Lung (tissue), 11 donors: ENCODE measurements at regions not wholly inside any gene's neighbourhood (a gene's known extent, or its start where the extent isn't known, plus 50 kb on each side); places are given as distances from the start of the nearest gene placed in this dataset.
"Not testable (repeated sequence)": the region's sequence is repeated elsewhere in the genome, so short reads cannot be mapped to it uniquely, and the experiment has no call there.

Source experiments
- ATAC-seq: fragments of 200-7000 bp; cut with Tn5 transposase; one replicate; pipeline ENCODE4 v1.9.1; 2020; ENCODE audit warnings: moderate number of reproducible peaks; ENCODE audit not compliant: insufficient read depth, low FRiP score
- DNase-seq, 3 donors: peaks; one replicate each; pipeline ENCODE4 v3.0.0-alpha.2; 2013 to 2017
- H3K27ac ChIP-seq, 2 donors: one replicate each; pipeline ENCODE4 v1.5.1; 2013; ENCODE audit warnings: mild to moderate bottlenecking in 2 of 2, moderate library complexity in 2 of 2, control low read depth in 1 of 2, inconsistent platforms in 1 of 2, low read depth in 1 of 2, low read length in 1 of 2
- H3K27me3 ChIP-seq, 3 donors: one replicate each; pipeline ENCODE4 v1.5.1; 2013; ENCODE audit warnings: low read length in 2 of 3; ENCODE audit not compliant: control insufficient read depth in 3 of 3, insufficient read depth in 3 of 3
- H3K36me3 ChIP-seq, 4 donors: one replicate each; pipeline ENCODE4 v1.5.1; 2013; ENCODE audit warnings: low read length in 4 of 4, mild to moderate bottlenecking in 1 of 4, moderate library complexity in 1 of 4; ENCODE audit not compliant: control insufficient read depth in 4 of 4, insufficient read depth in 4 of 4
- H3K4me1 ChIP-seq, 5 donors: one replicate each; pipeline ENCODE4 v1.5.1; 2013; ENCODE audit warnings: low read length in 5 of 5, mild to moderate bottlenecking in 2 of 5, moderate library complexity in 1 of 5; ENCODE audit not compliant: control insufficient read depth in 5 of 5, insufficient read depth in 5 of 5
- H3K4me3 ChIP-seq: one replicate; pipeline ENCODE4 v1.5.1; 2013; ENCODE audit warnings: mild to moderate bottlenecking, control low read depth, moderate library complexity
- H3K9ac ChIP-seq, 2 donors: one replicate each; pipeline ENCODE4 v1.5.1; 2013; ENCODE audit warnings: low read length in 2 of 2, control low read depth in 1 of 2; ENCODE audit not compliant: insufficient read depth in 1 of 2
- H3K9me3 ChIP-seq, 4 donors: one replicate each; pipeline ENCODE4 v1.5.1; 2013; ENCODE audit warnings: low read length in 3 of 4, mild to moderate bottlenecking in 1 of 4, moderate library complexity in 1 of 4; ENCODE audit not compliant: control insufficient read depth in 4 of 4, insufficient read depth in 3 of 4
- WGBS, 2 donors: extraction: QIAGEN DNeasy Blood & Tissue Kit; methylation state at CpG; one replicate each; pipeline ENCODE4 v1.1.7; 2013; 5-methylcytosine and 5-hydroxymethylcytosine counted together
- TF ChIP-seq, protein P1 (sequence below): IDR thresholded peaks from 2 replicates; pipeline ENCODE4 v1.5.1; 2012; ENCODE audit warnings: mild to moderate bottlenecking; ENCODE audit errors: control extremely low read depth, extremely low read depth
- donor health status: control.
- donor health status: control.
- donor health status: Bipolar disorder and iron deficiency.
- donor health status: healthy.
- donor health status: DM: yes; HTN: yes; CAD: no.

DNA sequence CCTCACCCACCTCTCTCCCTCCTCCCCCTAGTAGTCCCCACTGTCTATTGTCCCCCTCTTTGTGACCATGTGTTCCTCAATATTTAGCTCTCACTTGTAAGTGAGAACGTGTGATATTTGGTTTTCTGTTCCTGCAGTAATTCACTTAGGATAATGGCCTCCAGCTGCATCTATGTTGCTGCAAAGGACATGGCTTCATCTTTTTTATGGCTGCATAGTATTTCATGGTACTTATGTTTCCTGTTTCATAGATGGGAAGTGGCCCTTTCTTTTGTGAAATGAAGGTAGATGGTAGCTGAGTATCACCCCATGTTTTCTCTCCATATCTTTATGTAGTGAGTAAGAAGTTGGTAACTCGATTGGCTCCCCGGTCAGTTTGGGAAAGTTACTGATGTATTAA lies 66.6 kb upstream of the CREB3L1 start:
- TF ChIP-seq, protein P1, sequence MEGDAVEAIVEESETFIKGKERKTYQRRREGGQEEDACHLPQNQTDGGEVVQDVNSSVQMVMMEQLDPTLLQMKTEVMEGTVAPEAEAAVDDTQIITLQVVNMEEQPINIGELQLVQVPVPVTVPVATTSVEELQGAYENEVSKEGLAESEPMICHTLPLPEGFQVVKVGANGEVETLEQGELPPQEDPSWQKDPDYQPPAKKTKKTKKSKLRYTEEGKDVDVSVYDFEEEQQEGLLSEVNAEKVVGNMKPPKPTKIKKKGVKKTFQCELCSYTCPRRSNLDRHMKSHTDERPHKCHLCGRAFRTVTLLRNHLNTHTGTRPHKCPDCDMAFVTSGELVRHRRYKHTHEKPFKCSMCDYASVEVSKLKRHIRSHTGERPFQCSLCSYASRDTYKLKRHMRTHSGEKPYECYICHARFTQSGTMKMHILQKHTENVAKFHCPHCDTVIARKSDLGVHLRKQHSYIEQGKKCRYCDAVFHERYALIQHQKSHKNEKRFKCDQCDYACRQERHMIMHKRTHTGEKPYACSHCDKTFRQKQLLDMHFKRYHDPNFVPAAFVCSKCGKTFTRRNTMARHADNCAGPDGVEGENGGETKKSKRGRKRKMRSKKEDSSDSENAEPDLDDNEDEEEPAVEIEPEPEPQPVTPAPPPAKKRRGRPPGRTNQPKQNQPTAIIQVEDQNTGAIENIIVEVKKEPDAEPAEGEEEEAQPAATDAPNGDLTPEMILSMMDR = no peak
- DNase-seq = no peak
- WGBS, 2 donors = 89% methylated on average over 3 of the region's 3 CpGs

DNA sequence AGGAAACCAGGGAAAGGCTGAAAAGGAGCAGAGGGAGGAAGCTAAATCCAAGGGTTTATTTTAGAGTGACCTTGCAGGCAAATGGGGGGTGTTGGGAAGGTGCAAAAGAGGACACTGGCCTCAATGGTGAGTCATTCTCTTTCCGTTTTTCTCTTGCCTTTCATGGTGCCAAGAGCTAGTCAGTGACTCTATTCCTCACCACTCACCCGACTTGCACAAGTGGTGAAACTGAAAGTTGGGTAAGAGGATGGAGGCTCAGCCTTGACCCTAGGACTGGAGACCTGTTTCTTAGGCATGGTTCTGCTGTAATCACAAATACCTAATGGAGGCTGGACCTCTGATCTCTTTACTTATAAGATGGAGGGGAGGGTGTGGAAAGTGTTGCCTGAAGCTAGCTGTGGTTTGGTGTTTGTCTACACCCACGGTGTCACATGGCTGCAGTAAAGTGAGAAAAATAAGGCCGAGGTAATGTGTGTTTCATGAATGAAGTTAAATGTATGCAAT lies 67.3 kb upstream of the CREB3L1 start:
- TF ChIP-seq, protein P1 = no peak
- Histone ChIP-seq H3K27ac (no peak overlapping the region), H3K9ac (no peak overlapping the region), H3K4me3 (no peak overlapping the region), H3K9me3 (peaks cover 0 to 2% (median 0%) of the 10 kb centered on the region in 4 donors), H3K4me1 (no peaks in the 10 kb centered on the region), H3K27me3 (no peaks in the 10 kb centered on the region), H3K36me3 (no peaks in the 10 kb centered on the region)
- DNase-seq (no peak), ATAC-seq (peak; percentile 69)
- WGBS, 2 donors = 49 to 50% methylated on average over 4 of the region's 4 CpGs

More for the DNA sequence above, 66.6 kb upstream of the CREB3L1 start:
- Histone ChIP-seq H3K36me3 (no peaks in the 10 kb centered on the region), H3K9ac (no peak overlapping the region), H3K27ac (no peak overlapping the region), H3K9me3 (peaks cover 0 to 2% (median 0%) of the 10 kb centered on the region in 4 donors), H3K4me3 (no peak overlapping the region), H3K27me3 (no peaks in the 10 kb centered on the region), H3K4me1 (no peaks in the 10 kb centered on the region)
- ATAC-seq = no peak

DNA sequence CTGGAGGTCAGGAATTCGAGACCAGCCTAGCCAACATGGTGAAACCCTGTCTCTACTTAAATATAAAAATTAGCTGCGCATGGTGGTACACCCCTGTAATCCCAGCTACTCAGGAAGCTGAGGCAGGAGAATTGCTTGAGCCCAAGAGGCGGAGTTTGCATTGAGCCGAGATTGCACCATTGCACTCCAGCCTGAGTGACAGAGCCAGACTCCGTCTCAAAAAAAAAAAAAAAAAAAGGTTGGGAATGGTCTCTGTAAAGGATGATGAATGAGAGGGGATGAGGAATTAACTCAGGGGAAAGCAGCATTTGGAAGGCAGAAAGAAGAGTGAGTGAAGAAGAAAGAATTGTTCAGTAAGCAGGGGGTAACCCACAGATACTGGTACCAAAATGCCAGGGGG lies 67.8 kb upstream of the CREB3L1 start:
- not testable (repeated sequence) for H3K9ac ChIP-seq, H3K27me3 ChIP-seq, H3K36me3 ChIP-seq, H3K4me1 ChIP-seq, ATAC-seq, H3K27ac ChIP-seq, H3K9me3 ChIP-seq, DNase-seq, H3K4me3 ChIP-seq
- WGBS, 2 donors = 61 to 68% methylated on average over 5 of the region's 5 CpGs

DNA sequence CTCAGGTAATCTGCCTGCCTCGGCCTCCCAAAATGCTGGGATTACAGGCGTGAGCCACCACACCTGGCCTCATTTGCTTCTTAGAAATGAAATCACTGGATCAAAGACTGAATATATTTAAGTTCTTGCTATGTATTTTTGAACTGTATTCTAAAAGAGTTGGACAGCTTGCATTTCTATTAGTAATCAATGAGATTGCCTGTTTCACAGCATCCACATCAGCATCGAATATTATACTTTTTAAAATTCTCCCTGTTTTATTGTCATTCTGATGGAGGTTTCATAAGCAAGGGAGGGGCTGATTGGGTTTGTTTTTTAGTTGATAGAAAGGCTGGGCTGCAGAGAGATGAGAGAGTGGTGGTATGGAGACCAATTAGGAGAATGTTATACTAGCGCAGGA lies 68.7 kb upstream of the CREB3L1 start:
- DNase-seq = no peak
- Histone ChIP-seq H3K4me3 (no peak overlapping the region), H3K36me3 (no peaks in the 10 kb centered on the region), H3K4me1 (no peaks in the 10 kb centered on the region), H3K9ac (no peak overlapping the region), H3K27me3 (no peaks in the 10 kb centered on the region), H3K9me3 (peaks cover 0 to 2% (median 0%) of the 10 kb centered on the region in 4 donors), H3K27ac (no peak overlapping the region)
- no peak for ATAC-seq
- 97 to 98% methylated on average over 4 of the region's 4 CpGs for WGBS, 2 donors
- TF ChIP-seq, protein P1 = no peak
